ENCODE measurements at regions not wholly inside any gene's neighbourhood (a gene's known extent, or its start where the extent isn't known, plus 50 kb on each side); places are given as distances from the start of the nearest gene placed in this dataset.
"Not testable (repeated sequence)": the region's sequence is repeated elsewhere in the genome, so short reads cannot be mapped to it uniquely, and the experiment has no call there.

DNA sequence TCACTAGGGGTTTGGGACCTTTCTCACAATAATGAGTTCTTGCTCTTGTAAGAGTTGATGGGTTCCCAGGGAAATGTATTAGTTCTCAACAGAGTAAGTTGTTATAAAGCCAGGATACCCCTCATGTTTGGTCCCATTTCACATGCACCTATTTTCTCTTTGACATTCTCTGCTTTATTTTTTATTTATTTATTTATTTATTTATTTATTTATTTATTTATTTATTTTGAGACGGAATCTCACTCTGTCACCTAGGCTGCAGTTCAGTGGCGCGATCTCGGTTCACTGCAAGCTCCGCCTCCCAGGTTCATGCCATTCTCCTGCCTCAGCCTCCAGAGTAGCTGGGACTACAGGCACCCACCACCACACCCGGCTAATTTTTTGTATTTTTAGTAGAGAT, 52.2 kb downstream of the ACTRT1 start:
- not testable (repeated sequence) for DNase-seq (ENCODE audit: low spot score)

DNA sequence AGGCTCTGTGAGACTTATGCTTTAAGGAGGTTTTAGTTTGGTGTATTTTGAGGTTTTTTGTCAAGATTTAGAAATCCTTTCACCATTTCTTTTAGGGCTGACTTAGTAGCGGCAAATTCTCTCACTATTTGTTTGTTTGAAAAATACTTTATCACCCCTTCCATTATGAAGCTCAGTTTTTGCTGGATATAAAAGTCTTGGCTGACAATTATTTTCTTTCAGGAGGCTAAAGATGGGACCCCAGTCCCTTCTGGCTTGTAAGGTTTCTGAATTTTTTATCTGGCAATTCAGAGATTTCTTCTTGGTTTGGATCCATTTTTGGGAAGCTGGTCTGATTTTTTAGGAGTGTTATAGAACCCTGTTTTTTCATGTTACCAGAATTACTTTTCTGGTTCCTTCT, 88.5 kb downstream of the ACTRT1 start:
- no peak for DNase-seq (ENCODE audit: low spot score)

DNA sequence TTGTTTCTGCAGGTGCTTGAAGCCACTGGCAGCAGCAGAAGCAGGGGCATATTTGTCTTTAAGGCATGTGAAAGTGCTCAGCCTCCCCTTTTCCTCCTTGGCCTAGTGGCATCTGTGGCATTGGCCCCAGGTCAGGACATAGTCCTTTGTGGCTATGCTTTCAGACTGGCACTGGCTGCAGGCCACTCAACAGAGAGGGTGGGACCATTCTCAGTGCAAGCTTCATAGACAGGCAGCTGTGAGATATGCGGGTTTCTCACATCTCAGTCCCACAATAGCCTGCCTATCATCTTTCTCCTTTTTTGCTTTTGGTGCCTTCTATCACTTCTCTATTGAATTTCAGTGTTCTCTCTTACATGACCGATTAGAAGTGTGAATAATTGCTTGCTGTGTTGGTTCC, 104.8 kb downstream of the ACTRT1 start:
- no peak for DNase-seq (ENCODE audit: low spot score)

DNA sequence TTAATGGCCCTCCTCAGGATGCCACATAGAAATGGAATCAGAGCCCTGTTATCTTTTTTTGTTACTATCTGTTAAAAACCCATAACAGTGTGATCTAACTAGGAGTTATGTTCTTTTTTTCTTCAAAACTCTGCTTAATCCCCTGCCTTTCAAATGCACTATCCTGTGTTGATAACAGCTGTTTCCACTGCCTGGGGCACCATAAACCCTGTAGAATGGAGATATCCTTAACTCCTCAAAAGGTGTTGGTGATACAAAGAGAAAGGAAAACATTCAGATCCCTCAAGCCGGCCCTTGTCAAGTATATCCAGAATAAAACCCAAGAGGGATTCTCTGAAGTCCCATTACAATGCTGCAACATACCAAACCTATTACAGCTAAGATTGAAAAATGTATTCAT, 108.6 kb downstream of the ACTRT1 start:
- peak; percentile 51 for DNase-seq (ENCODE audit: low spot score)

DNA sequence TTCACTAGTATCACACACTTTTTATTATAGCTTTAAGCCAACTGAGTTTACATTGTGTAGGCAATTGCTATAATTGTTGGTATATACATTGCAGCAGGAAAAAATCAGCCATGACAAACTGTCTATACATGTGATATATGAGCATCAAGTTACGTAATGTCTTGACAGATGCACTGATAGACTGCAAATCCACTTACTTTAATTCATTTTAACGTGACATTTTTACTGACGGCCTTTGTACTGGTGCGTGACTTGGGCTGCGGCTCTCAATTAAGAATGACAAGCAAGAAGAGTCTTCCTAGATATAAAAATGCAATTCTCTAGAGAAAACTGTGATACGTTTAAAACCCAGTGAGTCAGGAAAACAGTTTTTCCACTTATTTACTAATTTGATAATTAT, 143.8 kb downstream of the ACTRT1 start:
- no peak for DNase-seq (ENCODE audit: low spot score)

DNA sequence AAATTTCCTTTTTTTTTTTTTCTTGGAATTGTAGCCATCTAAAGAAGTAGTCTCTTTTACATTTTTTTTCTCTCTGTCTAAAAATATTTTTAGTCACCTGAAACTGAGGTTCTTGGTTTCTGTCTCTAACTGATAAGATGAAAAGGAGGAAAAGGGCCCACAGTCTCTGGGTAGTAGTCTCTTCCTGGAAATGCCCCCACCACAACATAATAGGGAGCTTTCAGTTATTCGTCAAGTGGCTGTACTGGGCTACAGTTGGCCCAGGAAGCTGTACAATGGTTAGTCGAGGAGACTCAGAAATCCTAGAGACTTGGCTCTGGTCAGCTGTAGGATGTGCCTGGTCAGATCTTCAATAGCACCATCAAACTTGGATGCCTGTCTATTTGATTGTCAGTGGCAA, 163.4 kb downstream of the ACTRT1 start:
- DNase-seq (ENCODE audit: low spot score), result no peak

DNA sequence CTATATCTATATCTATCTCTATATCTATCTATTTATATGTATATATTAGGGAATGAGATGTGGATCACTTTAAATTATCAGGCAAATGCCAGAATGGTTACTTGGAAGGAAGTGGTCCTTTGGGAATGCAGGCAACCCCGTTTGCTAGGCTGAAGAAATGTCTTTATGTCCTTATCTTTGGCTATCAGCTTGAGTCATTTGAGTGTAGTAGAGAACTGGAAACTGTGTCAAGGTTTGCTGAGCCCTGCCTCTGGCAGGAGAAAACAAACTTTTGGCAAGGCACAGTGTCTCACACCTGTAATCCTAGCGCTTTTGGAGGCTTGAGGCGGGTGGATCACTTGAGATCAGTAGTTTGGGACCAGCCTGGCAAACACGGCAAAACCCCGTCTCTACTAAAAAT, 167.3 kb downstream of the ACTRT1 start:
- DNase-seq (ENCODE audit: low spot score), result no peak

DNA sequence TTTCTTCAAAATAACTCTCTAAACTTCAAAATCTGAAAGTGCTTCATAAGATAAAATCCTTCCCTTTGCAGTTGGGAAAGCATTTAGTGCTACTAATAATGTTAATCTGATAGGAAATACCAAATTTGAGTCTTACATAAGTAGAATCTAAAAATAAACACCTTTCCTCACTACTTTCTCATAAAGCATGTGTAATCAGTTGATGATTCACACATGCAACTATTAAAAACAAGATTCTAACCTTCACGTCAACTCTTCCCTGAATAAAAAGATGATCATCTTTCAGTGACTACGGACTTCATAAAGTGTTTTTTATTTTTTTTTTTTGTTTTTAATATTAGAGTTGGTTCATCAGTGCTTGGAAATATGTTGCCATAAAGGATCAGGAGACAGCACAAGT, 172.6 kb downstream of the ACTRT1 start:
- DNase-seq (ENCODE audit: low spot score), result peak; percentile 0

DNA sequence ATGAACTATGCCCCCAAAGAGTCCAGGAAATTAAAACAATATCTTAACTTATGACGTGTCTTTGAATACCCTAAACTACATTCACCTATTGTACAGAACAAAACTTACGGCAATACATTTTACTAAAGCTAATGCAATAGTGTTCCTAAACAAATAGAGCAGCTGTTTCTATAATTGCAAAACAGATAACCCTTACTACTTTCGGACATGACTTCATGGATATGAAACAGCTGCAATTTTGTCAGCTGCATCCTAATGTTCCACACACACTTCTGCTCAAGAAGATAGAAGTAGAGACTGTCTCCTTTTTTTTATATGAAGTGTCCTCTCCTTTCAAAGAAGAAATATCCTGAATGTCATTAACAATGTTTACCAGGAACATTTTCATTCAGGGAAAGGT, 174.9 kb downstream of the ACTRT1 start:
- peak; percentile 7 for DNase-seq (ENCODE audit: low spot score)

DNA sequence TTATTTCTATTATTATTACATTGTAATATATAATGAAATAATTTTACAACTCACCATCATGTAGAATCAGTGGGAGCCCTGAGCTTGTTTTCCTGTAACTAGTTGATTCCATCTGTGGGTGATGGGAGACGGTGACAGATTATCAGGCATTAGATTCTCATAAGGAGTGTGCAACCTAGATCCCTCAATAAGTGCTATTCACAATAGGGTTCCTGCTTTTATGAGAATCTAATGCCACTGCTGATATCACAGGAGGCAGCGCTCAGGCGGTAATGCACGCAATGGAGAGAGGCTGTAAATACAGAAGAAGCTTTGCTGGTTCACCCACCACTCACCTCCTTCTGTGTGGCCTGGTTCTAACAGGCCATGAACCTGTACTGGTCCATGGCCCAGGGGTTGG, 178.6 kb downstream of the ACTRT1 start:
- DNase-seq (ENCODE audit: low spot score), result no peak

DNA sequence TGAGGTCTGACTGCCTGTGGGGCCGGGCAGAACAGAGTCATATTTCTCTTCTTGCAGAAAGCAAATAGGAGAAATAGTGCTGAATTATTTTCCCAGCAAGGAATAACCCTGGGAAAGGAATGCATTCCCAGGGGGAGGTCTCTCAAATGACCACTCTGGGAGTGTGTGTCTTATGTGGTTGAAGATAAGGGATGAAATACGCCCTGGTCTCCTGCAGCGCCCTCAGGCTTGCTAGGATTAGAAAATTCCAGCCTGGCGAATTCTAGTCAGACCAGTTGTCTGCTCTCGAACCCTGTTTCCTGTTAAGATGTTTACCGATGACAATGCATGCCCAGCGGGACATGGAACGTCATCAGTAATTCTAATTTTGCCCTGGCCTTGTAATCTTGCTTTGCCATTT, 185.3 kb downstream of the ACTRT1 start:
- not testable (repeated sequence) for DNase-seq (ENCODE audit: low spot score)

DNA sequence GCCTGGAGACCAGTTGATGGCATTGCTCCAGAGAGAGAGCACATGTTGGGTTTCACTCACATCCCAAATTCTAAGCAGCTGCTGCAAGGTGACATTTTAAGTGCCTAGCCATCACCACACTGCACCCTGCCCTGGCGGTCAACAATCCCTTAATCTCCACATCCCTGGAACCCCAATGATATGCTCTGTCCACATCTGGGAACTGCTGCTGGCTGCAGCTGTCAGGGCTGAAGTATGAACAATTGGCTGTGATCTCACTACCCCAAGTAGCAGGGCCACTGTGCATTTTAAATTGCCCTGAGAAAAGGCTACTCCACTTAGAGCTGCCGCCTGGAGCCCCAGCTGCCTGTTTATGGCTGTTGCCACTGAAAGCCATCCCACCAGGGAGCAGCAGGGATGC, 190.6 kb downstream of the ACTRT1 start:
- no peak for DNase-seq (ENCODE audit: low spot score)

Measured in umbilical cord (tissue), 1 donor.